ENCODE measurements at regions not wholly inside any gene's neighbourhood (a gene's known extent, or its start where the extent isn't known, plus 50 kb on each side); places are given as distances from the start of the nearest gene placed in this dataset.

DNA sequence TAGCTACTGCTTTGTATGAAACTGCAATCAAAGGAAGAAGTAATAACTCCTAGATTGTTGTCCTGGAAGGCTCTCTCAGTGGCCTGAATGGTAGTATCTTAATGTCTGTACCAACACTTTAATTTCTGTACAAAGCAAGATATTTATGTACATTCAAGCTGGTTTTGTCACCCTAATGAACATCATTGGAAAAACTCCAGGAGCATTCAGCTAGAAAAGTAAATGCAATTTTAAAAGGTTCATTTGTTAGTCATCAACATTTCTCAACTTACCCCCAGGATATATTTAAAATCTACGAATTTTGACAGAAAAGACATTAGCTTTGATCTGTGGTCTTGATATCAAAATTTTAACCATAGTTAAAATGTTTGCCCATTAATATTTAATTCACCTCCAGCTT is 80.0 kb upstream of the FGF13 start:
- TF ChIP-seq CTCF (IDR thresholded peaks at IDR 0.05) (no peak), POLR2AphosphoS5 (IDR thresholded peaks at IDR 0.05) (no peak), POLR2A (IDR thresholded peaks at IDR 0.05) (no peak), EP300 (IDR thresholded peaks at IDR 0.05) (no peak)
